SK-N-SH (cell line): ENCODE measurements at regions not wholly inside any gene's neighbourhood (a gene's known extent, or its start where the extent isn't known, plus 50 kb on each side); places are given as distances from the start of the nearest gene placed in this dataset.

Source experiments
- CTCF ChIP-seq: fragments of 200-600 bp; sonication (generic); IDR thresholded peaks from 2 replicates; pipeline ENCODE4 v1.6.1; 2017; ENCODE audit warnings: antibody characterized with exemption, mild to moderate bottlenecking, moderate library complexity
- EP300 ChIP-seq, 2 experiments: IDR thresholded peaks; 2 replicates each; pipeline versions ENCODE4 v1.4.0 to v1.6.1; 2012; ENCODE audit warnings: borderline replicate concordance in 1 of 2, low read depth in 1 of 2, low read length in 1 of 2
- FOXM1 ChIP-seq: IDR thresholded peaks from 2 replicates; pipeline ENCODE4 v1.4.0; 2012; ENCODE audit warnings: low read depth, mild to moderate bottlenecking
- GABPA ChIP-seq: IDR thresholded peaks from 2 replicates; pipeline ENCODE4 v1.4.0; 2012; ENCODE audit warnings: low read depth, mild to moderate bottlenecking
- REST ChIP-seq: IDR thresholded peaks from 2 replicates; pipeline ENCODE4 v1.6.1; 2012; ENCODE audit warnings: mild to moderate bottlenecking, low read depth, low read length, moderate library complexity
- TAF1 ChIP-seq: IDR thresholded peaks from 2 replicates; pipeline ENCODE4 v1.6.1; 2012; ENCODE audit warnings: low read depth, mild to moderate bottlenecking, low read length, moderate library complexity, borderline replicate concordance

DNA sequence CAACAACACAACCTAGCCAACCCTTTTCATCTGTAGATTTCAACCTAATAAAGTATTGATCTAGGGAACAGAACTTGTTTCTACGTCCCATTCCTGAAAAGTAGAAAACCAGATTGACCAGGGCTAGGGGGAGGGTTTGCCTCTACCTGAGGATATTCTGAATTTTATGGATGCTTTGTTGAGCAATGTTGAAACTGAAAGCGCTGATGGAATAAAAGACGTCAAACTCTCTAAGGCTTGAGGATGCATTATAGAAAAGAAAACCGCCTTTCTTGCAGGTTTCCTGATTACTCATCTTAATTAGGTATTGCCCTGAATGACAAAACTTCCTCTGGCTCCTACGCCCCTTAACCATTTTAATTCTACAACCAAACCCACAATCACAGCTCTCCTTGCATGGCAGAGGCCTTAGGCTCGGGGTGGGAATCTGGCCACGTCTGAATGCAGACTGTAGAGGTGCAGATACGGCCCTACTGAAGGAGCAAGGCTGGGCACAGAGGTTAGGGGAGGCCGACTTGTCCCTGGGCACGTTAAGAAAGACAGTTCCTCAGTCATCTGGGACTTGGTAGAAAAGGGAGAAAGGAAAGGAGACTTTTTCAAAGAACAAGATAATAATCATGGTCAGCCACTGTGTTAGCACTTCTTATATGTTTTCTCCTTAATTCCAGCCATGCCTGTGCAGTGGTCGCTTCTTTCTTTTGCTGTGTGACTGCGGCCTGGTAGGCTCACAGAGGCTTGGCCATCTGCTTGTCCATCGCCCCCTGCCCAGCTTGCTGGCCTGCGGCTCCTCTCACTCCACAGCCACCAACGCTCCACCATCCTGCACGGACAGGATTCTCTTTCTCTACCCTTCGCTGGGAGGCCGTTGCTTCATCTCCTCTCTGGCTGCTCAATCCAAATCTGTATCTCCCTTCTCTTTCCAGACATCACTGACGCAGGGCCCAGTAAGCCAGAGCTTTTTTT, 209.5 kb downstream of the VAPA start:
- TF ChIP-seq CTCF (no peak), TAF1 (no peak), EP300 (IDR thresholded peaks at IDR 0.05; ENCODE audit: borderline replicate concordance in 1 of 2, low read depth in 1 of 2, low read length in 1 of 2) (no peak), REST (no peak), GABPA (no peak), FOXM1 (no peak)
